ENCODE measurements at regions not wholly inside any gene's neighbourhood (a gene's known extent, or its start where the extent isn't known, plus 50 kb on each side); places are given as distances from the start of the nearest gene placed in this dataset.

DNA sequence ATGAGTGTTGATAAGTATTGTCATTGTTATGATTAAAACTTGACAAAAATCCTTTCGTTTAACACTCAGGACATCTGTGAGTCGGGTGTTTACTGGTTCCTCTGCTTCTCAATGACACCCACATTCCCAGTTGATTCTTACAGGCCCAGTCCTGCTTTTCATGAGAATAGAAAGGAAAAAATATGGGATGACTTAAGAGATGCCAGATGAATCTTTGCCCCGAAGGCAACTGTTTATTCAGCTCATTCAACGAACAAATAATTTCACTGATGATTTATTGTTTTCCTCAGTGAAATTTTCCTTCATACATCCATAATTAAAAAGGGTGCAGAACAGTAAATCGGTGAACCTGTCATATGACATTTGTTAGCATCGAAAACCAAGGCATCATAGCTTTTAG is 452.4 kb upstream of the WWC1 start:
- TF ChIP-seq STAT5B (CRISPR knock-in tag; IDR thresholded peaks at IDR 0.05), result no peak
- no peak for TF ChIP-seq EZH2 (conservative IDR thresholded peaks at IDR 0.05; ENCODE audit: low read depth, low read length)
- no peak for TF ChIP-seq DPF2 (CRISPR knock-in tag; IDR thresholded peaks at IDR 0.05; ENCODE audit: borderline replicate concordance, low read depth)
